Natural killer cell (primary cell): ENCODE measurements at regions not wholly inside any gene's neighbourhood (a gene's known extent, or its start where the extent isn't known, plus 50 kb on each side); places are given as distances from the start of the nearest gene placed in this dataset.

Experiments used
- ATAC-seq, 3 donors: fragments of 150-1000 bp in 2 of 3; fragments of 200-7000 bp in 1 of 3; cut with Tn5 transposase; 1 replicate in 1 of 3; 2 replicates in 2 of 3; pipeline ENCODE4 v1.10.0; 2021; ENCODE audit warnings: mild to moderate bottlenecking in 2 of 3, moderate library complexity in 2 of 3
- DNase-seq, 2 donors: peaks; one replicate each; pipeline versions ENCODE4 v3.0.0 to v3.0.0-alpha.2; 2013 to 2021; ENCODE audit warnings: mixed read lengths in 1 of 2
- H3K27ac ChIP-seq: one replicate; pipeline ENCODE4 v1.5.1; 2013; ENCODE audit warnings: mild to moderate bottlenecking, low read length
- H3K27me3 ChIP-seq: one replicate; pipeline ENCODE4 v1.6.1; 2013; ENCODE audit warnings: low read length; ENCODE audit not compliant: control insufficient read depth, insufficient read depth
- H3K36me3 ChIP-seq: one replicate; pipeline ENCODE4 v1.6.1; 2013; ENCODE audit warnings: low read length; ENCODE audit not compliant: control insufficient read depth, insufficient read depth
- H3K4me1 ChIP-seq: one replicate; pipeline ENCODE4 v1.6.1; 2013; ENCODE audit warnings: low read length; ENCODE audit not compliant: control insufficient read depth, insufficient read depth
- H3K4me3 ChIP-seq: one replicate; pipeline ENCODE4 v1.5.1; 2013; ENCODE audit warnings: low read length
- H3K9me3 ChIP-seq: one replicate; pipeline ENCODE4 v1.6.1; 2013; ENCODE audit warnings: low read length; ENCODE audit not compliant: control insufficient read depth, insufficient read depth
- H3K27ac Mint-ChIP-seq, 2 donors: one replicate each; pipeline ENCODE4 v1.8.0; 2022; ENCODE audit warnings: mild to moderate bottlenecking in 2 of 2, mixed read lengths in 2 of 2, moderate library complexity in 1 of 2
- H3K27me3 Mint-ChIP-seq, 2 donors: one replicate each; pipeline ENCODE4 v1.8.0; 2022; ENCODE audit warnings: low read depth in 2 of 2, mixed read lengths in 2 of 2
- H3K36me3 Mint-ChIP-seq: one replicate; pipeline ENCODE4 v1.8.0; 2022; ENCODE audit warnings: mixed read lengths
- H3K4me1 Mint-ChIP-seq, 2 donors: one replicate each; pipeline ENCODE4 v1.8.0; 2022; ENCODE audit warnings: mixed read lengths in 2 of 2
- H3K4me3 Mint-ChIP-seq: one replicate; pipeline ENCODE4 v1.8.0; 2022; ENCODE audit warnings: mild to moderate bottlenecking, moderate library complexity, mixed read lengths
- H3K9me3 Mint-ChIP-seq, 2 donors: one replicate each; pipeline ENCODE4 v1.8.0; 2022; ENCODE audit warnings: mixed read lengths in 2 of 2
- WGBS: methylation state at CpG from one replicate; pipeline ENCODE4 v1.1.7; 2013; ENCODE audit warnings: missing lambda C conversion rate; ENCODE audit not compliant: insufficient coverage; 5-methylcytosine and 5-hydroxymethylcytosine counted together
- intact Hi-C: fragments of 100-400 bp; cut with micrococcal nuclease; formaldehyde crosslinking; loops from one replicate; pipeline ENCODE4 v1.14.2; 2022
- TF ChIP-seq, protein P1 (sequence below): fragments of 200-600 bp; IDR thresholded peaks from one replicate; pipeline ENCODE4 v1.8.0; 2022; ENCODE audit warnings: antibody characterized with exemption

DNA sequence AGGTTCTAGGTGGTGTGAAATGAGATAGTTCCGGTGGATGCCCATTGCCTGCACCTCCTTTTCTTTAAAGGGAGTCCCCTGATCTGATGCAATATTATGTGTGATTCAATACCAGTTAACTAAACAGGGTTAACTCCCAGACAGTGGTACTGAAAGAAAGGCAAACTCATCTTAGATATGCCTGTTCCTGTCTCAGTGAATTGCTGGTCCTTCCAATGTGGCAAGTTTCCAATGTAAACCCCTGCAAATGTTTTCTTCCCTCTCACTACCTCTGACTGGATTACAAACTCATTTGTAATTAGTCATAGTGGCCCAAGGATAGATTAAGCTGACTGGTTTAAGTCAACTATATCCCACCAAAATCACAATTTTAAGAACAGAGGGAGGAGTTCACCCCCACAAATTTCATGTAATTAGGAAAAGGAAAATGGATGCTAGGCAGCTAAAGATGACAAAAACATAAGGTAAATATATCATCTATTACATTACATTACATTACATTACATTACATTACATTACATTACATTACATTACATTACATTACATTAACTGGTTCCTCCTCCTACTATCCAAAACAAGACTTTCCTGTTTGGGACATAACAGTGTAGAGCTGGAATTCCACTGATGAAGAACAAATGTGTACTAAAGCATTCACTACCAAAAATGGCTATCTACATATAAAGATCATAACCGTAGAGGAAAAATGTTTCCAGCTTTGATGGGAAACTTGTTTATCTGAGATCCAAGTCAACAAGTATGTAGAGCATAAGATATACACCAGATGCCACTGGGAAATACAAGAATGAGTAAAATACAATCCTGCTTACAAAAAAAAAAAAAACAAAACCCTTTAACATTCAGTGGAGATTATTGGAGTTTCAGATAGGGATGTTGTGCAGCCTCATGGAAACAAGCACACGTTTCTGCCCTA lies 121.5 kb upstream of the SNX2 start:
- Mint-ChIP-seq H3K9me3 (peaks cover 0 to 2% of the 10 kb centered on the region in 2 donors), H3K27me3 (no peaks in the 10 kb centered on the region), H3K36me3 (no peaks in the 10 kb centered on the region), H3K4me1 (no peaks in the 10 kb centered on the region), H3K27ac (no peak overlapping the region), H3K4me3 (no peak overlapping the region)
- Histone ChIP-seq H3K27ac (no peak overlapping the region), H3K4me3 (no peak overlapping the region), H3K4me1 (no peaks in the 10 kb centered on the region), H3K27me3 (no peaks in the 10 kb centered on the region), H3K9me3 (no peaks in the 10 kb centered on the region), H3K36me3 (no peaks in the 10 kb centered on the region)
- TF ChIP-seq, protein P1, sequence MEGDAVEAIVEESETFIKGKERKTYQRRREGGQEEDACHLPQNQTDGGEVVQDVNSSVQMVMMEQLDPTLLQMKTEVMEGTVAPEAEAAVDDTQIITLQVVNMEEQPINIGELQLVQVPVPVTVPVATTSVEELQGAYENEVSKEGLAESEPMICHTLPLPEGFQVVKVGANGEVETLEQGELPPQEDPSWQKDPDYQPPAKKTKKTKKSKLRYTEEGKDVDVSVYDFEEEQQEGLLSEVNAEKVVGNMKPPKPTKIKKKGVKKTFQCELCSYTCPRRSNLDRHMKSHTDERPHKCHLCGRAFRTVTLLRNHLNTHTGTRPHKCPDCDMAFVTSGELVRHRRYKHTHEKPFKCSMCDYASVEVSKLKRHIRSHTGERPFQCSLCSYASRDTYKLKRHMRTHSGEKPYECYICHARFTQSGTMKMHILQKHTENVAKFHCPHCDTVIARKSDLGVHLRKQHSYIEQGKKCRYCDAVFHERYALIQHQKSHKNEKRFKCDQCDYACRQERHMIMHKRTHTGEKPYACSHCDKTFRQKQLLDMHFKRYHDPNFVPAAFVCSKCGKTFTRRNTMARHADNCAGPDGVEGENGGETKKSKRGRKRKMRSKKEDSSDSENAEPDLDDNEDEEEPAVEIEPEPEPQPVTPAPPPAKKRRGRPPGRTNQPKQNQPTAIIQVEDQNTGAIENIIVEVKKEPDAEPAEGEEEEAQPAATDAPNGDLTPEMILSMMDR, result no peak
- WGBS, result 77% methylated on average over 1 of the region's 3 CpGs
- ATAC-seq (no peak), DNase-seq (no peak)
- intact Hi-C loops, result no loop called here

DNA sequence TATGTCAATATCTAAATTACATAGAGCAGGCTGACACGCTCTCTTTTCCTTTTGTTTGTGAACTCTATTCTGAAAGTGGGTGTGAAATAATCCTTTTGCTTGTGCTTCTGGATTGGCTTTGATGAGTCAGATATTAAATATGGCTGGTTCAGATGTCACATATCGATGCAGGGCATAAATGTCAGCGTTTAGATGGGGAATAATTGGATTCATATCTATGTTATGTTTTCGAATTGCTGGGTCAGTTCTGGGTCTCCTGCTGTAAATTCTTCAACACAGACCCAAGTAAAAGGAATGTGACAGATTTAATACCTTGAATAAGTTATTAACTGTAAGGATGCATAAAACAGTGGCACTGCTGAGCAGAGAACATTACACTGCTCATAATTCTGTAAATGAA lies 118.7 kb upstream of the SNX2 start:
- 87% methylated on average over 4 of the region's 4 CpGs for WGBS
- no peaks in the 10 kb centered on the region for H3K27me3 Mint-ChIP-seq

DNA sequence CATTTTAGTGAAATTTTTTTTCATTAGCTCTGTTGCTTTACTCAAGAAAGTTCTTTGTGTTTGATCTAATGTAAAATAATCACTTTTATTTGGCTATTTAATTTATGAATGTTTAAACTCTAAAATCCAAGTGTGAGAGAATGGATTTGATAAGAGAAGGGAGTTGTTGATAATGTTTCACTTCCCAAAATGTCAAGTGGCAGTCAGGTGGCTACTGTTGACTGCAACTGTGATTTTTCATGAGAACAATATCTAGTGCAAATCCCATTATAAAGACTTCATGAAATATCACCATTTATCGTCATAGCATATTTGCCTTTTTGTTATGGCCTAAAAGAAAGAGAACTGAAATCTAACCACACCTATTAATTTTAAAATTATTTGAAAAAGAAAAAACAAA lies 118.3 kb upstream of the SNX2 start:
- DNase-seq (no peak), ATAC-seq (no peak)
- Histone ChIP-seq H3K27me3 (no peaks in the 10 kb centered on the region), H3K36me3 (no peaks in the 10 kb centered on the region), H3K4me1 (no peaks in the 10 kb centered on the region), H3K9me3 (no peaks in the 10 kb centered on the region), H3K27ac (no peak overlapping the region), H3K4me3 (no peak overlapping the region)
- peaks cover 0 to 2% of the 10 kb centered on the region in 2 donors for H3K9me3 Mint-ChIP-seq
- WGBS, result no CpG with 5 or more reads among the region's 1 CpG
- no peaks in the 10 kb centered on the region for H3K4me1 Mint-ChIP-seq
- intact Hi-C loops, result no loop called here
- no peak overlapping the region for H3K27ac Mint-ChIP-seq
- no peaks in the 10 kb centered on the region for H3K27me3 Mint-ChIP-seq
- no peak overlapping the region for H3K4me3 Mint-ChIP-seq
- TF ChIP-seq, protein P1, result no peak
- no peaks in the 10 kb centered on the region for H3K36me3 Mint-ChIP-seq

More for the DNA sequence above, 118.7 kb upstream of the SNX2 start:
- Histone ChIP-seq H3K36me3 (no peaks in the 10 kb centered on the region), H3K27me3 (no peaks in the 10 kb centered on the region), H3K4me1 (no peaks in the 10 kb centered on the region), H3K27ac (no peak overlapping the region), H3K9me3 (no peaks in the 10 kb centered on the region), H3K4me3 (no peak overlapping the region)
- DNase-seq, result no peak
- Mint-ChIP-seq H3K36me3 (no peaks in the 10 kb centered on the region), H3K4me3 (no peak overlapping the region), H3K27ac (no peak overlapping the region), H3K9me3 (peaks cover 0 to 2% of the 10 kb centered on the region in 2 donors), H3K4me1 (no peaks in the 10 kb centered on the region)
- TF ChIP-seq, protein P1, result no peak
- intact Hi-C loops, result no loop called here
- ATAC-seq, result no peak
